Mesenchymal stem cell (in vitro differentiated cells and primary cell): ENCODE measurements at regions not wholly inside any gene's neighbourhood (a gene's known extent, or its start where the extent isn't known, plus 50 kb on each side); places are given as distances from the start of the nearest gene placed in this dataset.

Source experiments
- DNase-seq: peaks from one replicate; pipeline ENCODE4 v3.0.0-alpha.2; 2013
- H2AFZ ChIP-seq: one replicate; pipeline ENCODE4 v1.6.1; 2013; ENCODE audit warnings: low read depth, mild to moderate bottlenecking, control low read depth, inconsistent platforms, low read length, moderate library complexity
- H2AK5ac ChIP-seq: 2 replicates; pipeline ENCODE4 v1.6.1; 2013; ENCODE audit warnings: low read length, moderate library complexity, mild to moderate bottlenecking, inconsistent platforms; ENCODE audit not compliant: severe bottlenecking
- H2BK120ac ChIP-seq: one replicate; pipeline ENCODE4 v1.6.1; 2013; ENCODE audit warnings: low read depth, mild to moderate bottlenecking, inconsistent platforms, low read length, moderate library complexity
- H2BK12ac ChIP-seq, 2 experiments: one replicate each; pipeline ENCODE4 v1.6.1; 2013; ENCODE audit warnings: inconsistent platforms in 2 of 2, low read length in 2 of 2, mild to moderate bottlenecking in 2 of 2, moderate library complexity in 2 of 2, control low read depth in 1 of 2
- H2BK15ac ChIP-seq: one replicate; pipeline ENCODE4 v1.6.1; 2013; ENCODE audit warnings: mild to moderate bottlenecking, low read depth, inconsistent platforms; ENCODE audit not compliant: poor library complexity, severe bottlenecking
- H2BK5ac ChIP-seq: 2 replicates; pipeline ENCODE4 v1.6.1; 2013; ENCODE audit warnings: low read depth, mild to moderate bottlenecking, low read length, control low read depth, inconsistent platforms; ENCODE audit not compliant: poor library complexity, severe bottlenecking
- H3K14ac ChIP-seq, 2 experiments: one replicate each; pipeline ENCODE4 v1.6.1; 2013; ENCODE audit warnings: inconsistent platforms in 2 of 2, low read length in 2 of 2, control low read depth in 1 of 2, mild to moderate bottlenecking in 1 of 2, moderate library complexity in 1 of 2
- H3K18ac ChIP-seq, 2 experiments: one replicate each; pipeline ENCODE4 v1.6.1; 2013; ENCODE audit warnings: inconsistent platforms in 2 of 2, low read length in 2 of 2, control low read depth in 1 of 2, low read depth in 1 of 2, mild to moderate bottlenecking in 1 of 2
- H3K23ac ChIP-seq, 2 experiments: one replicate each; pipeline ENCODE4 v1.6.1; 2013; ENCODE audit warnings: inconsistent platforms in 2 of 2, low read length in 2 of 2, mild to moderate bottlenecking in 2 of 2, moderate library complexity in 2 of 2, control low read depth in 1 of 2
- H3K27ac ChIP-seq: 2 replicates; pipeline ENCODE4 v1.5.1; 2013; ENCODE audit warnings: mild to moderate bottlenecking, moderate library complexity, low read length, control low read depth, inconsistent platforms; ENCODE audit not compliant: poor library complexity, severe bottlenecking
- H3K27me3 ChIP-seq, 2 experiments: 2 replicates each; pipeline versions ENCODE4 v1.6.1 to v1.7.0; 2013; ENCODE audit warnings: low read length in 2 of 2, mild to moderate bottlenecking in 2 of 2, moderate library complexity in 2 of 2, control low read depth in 1 of 2, inconsistent platforms in 1 of 2; ENCODE audit not compliant: control insufficient read depth in 1 of 2, insufficient read depth in 1 of 2
- H3K36me3 ChIP-seq, 2 experiments: 2 replicates each; pipeline versions ENCODE4 v1.6.1 to v1.7.0; 2013; ENCODE audit warnings: low read length in 2 of 2, control low read depth in 1 of 2, inconsistent platforms in 1 of 2, low read depth in 1 of 2, mild to moderate bottlenecking in 1 of 2; ENCODE audit not compliant: insufficient read depth in 2 of 2, control insufficient read depth in 1 of 2
- H3K4ac ChIP-seq, 2 experiments: one replicate each; pipeline ENCODE4 v1.6.1; 2013; ENCODE audit warnings: inconsistent platforms in 2 of 2, low read length in 2 of 2, mild to moderate bottlenecking in 2 of 2, moderate library complexity in 2 of 2, control low read depth in 1 of 2, low read depth in 1 of 2
- H3K4me1 ChIP-seq: 2 replicates; pipeline ENCODE4 v1.6.1; 2013; ENCODE audit warnings: low read depth, low read length, control low read depth; ENCODE audit not compliant: control insufficient read depth, insufficient read depth
- H3K4me2 ChIP-seq: 2 replicates; pipeline ENCODE4 v1.6.1; 2013; ENCODE audit warnings: low read length, mild to moderate bottlenecking, inconsistent platforms; ENCODE audit not compliant: poor library complexity, severe bottlenecking
- H3K4me3 ChIP-seq, 2 experiments: 2 replicates each; pipeline versions ENCODE4 v1.5.1 to v1.7.0; 2013; ENCODE audit warnings: low read length in 2 of 2, mild to moderate bottlenecking in 2 of 2, control low read depth in 1 of 2, low read depth in 1 of 2; ENCODE audit not compliant: insufficient read depth in 1 of 2
- H3K79me1 ChIP-seq: replicated peaks from 2 replicates; pipeline ENCODE4 v1.6.1; 2013; ENCODE audit warnings: mild to moderate bottlenecking, control low read depth, low read length, inconsistent platforms; ENCODE audit not compliant: poor library complexity, severe bottlenecking
- H3K9ac ChIP-seq: 2 replicates; pipeline ENCODE4 v1.7.0; 2013; ENCODE audit warnings: mild to moderate bottlenecking, low read length, moderate library complexity
- H3K9me3 ChIP-seq: 2 replicates; pipeline ENCODE4 v1.7.0; 2013; ENCODE audit warnings: mild to moderate bottlenecking, low read length; ENCODE audit not compliant: control insufficient read depth
- H4K8ac ChIP-seq: one replicate; pipeline ENCODE4 v1.6.1; 2013; ENCODE audit warnings: inconsistent platforms, mild to moderate bottlenecking, low read length, moderate library complexity
- H4K91ac ChIP-seq: one replicate; pipeline ENCODE4 v1.6.1; 2013; ENCODE audit warnings: mild to moderate bottlenecking, low read length, inconsistent platforms
- WGBS: methylation state at CpG from one replicate; pipeline ENCODE4 v1.1.7; 2013; ENCODE audit warnings: mixed read lengths; 5-methylcytosine and 5-hydroxymethylcytosine counted together

DNA sequence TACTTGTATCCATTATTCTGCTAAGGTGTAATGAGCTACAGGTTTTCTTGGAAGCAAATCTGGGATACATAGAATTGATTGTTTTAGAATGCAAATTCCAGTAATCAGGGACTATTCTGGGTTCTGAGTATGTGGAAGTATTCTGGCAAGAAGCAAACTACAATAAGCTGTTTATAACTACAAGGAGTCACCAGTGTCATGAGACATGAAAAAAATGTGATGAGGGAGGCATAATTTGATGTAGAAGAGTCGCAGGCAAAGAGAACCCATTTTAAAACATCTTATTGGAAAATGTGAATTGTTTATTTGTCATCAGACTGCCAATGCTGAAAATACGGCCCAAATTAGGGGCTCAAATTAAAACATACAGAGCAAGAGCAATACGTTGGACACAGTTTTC, 321.8 kb upstream of the E2F7 start:
- Histone ChIP-seq H2AFZ (no peak overlapping the region), H3K18ac (no peak overlapping the region), H2BK15ac (no peak overlapping the region), H3K9me3 (no peaks in the 10 kb centered on the region), H3K4me1 (no peaks in the 10 kb centered on the region), H3K4me2 (no peak overlapping the region), H2BK5ac (no peak overlapping the region), H3K9ac (peak overlapping the region; percentile 56), H3K36me3 (no peaks in the 10 kb centered on the region), H3K27me3 (no peaks in the 10 kb centered on the region), H2BK120ac (no peak overlapping the region), H4K91ac (no peak overlapping the region), H3K27ac (no peak overlapping the region), H3K4ac (no peak overlapping the region), H3K14ac (no peak overlapping the region), H3K23ac (no peak overlapping the region), H2AK5ac (no peak overlapping the region), H3K4me3 (no peak overlapping the region), H4K8ac (no peak overlapping the region), H3K79me1 (no peaks in the 10 kb centered on the region), H2BK12ac (no peak overlapping the region)
- no peak for DNase-seq
- WGBS, result 43% methylated on average over 3 of the region's 3 CpGs

DNA sequence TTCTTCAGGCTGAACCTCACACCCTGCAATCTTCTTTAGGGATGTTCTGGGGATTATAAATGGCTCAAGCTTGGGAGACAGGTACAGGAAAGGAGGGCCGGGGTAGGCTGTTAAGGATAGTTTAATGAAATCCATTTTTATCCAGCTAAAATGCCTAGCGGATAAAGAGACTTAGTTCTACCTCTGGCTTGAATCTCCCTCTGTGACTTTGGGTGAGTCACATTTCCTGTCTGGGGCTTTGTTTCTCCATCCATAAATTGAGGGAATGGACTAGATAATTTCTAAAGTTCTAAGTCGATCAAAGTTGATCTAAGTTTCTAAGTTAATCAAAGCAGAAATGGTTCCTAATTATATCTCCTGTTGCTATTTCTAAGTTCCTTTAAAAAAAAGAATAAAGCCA, 319.6 kb upstream of the E2F7 start:
- Histone ChIP-seq H3K79me1 (no peaks in the 10 kb centered on the region), H2BK12ac (no peak overlapping the region), H4K91ac (no peak overlapping the region), H2AK5ac (no peak overlapping the region), H3K9me3 (no peaks in the 10 kb centered on the region), H3K27ac (no peak overlapping the region), H3K4ac (no peak overlapping the region), H4K8ac (no peak overlapping the region), H2BK15ac (no peak overlapping the region), H3K14ac (no peak overlapping the region), H3K18ac (no peak overlapping the region), H2BK5ac (no peak overlapping the region), H3K4me2 (no peak overlapping the region), H3K4me3 (no peak overlapping the region), H3K27me3 (no peaks in the 10 kb centered on the region), H3K23ac (no peak overlapping the region), H3K36me3 (no peaks in the 10 kb centered on the region), H2BK120ac (no peak overlapping the region), H2AFZ (no peak overlapping the region), H3K4me1 (no peaks in the 10 kb centered on the region), H3K9ac (no peak overlapping the region)
- DNase-seq, result no peak
- 83% methylated on average over 2 of the region's 3 CpGs for WGBS

DNA sequence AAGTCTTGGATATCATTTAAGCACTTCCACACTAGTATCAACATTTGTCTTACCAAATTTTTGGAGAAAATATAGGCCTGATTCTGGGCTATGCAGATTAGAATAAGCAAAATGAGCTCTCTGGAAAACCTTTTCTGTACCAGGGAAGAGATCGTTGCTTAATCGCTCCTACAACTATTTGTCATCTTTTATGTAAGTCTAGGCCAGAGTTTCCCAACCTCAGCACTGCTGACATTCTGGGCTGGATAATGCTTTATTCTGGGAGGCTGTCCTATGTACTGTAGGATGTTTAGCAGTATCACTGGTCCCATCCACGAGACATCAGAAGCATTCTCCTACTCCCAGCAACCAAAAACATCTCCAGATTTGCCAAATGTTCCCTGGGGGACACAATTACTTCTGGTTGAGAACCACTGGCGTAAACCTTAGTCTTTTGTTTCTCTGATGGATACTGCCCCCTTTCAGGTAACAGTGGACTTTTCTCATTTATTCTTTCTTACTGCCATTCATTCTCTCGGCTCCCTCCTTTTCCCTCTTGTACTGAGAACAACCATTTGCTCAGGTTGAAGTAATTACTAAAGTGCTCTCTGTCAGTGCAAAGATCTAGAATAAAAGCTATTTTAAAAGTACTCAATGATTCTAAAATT, 316.9 kb upstream of the E2F7 start:
- H2AFZ ChIP-seq, result no peak overlapping the region
- no peaks in the 10 kb centered on the region for H3K79me1 ChIP-seq
- no peak overlapping the region for H2BK120ac ChIP-seq
- no peaks in the 10 kb centered on the region for H3K4me1 ChIP-seq
- no peak overlapping the region for H3K27ac ChIP-seq
- no peak overlapping the region for H2BK12ac ChIP-seq
- H3K18ac ChIP-seq, result no peak overlapping the region
- no peak overlapping the region for H3K23ac ChIP-seq
- H3K4me2 ChIP-seq, result no peak overlapping the region
- H3K9ac ChIP-seq, result no peak overlapping the region
- no peak overlapping the region for H4K8ac ChIP-seq
- H3K27me3 ChIP-seq, result no peaks in the 10 kb centered on the region
- no peak overlapping the region for H4K91ac ChIP-seq
- H3K14ac ChIP-seq, result no peak overlapping the region
- H3K4ac ChIP-seq, result no peak overlapping the region
- H2BK15ac ChIP-seq, result no peak overlapping the region
- no peak overlapping the region for H3K4me3 ChIP-seq
- no peak overlapping the region for H2AK5ac ChIP-seq
- H3K36me3 ChIP-seq, result no peaks in the 10 kb centered on the region
- no peak for DNase-seq
- H3K9me3 ChIP-seq, result no peaks in the 10 kb centered on the region
- no peak overlapping the region for H2BK5ac ChIP-seq
- WGBS, result 81% methylated on average over 5 of the region's 5 CpGs

DNA sequence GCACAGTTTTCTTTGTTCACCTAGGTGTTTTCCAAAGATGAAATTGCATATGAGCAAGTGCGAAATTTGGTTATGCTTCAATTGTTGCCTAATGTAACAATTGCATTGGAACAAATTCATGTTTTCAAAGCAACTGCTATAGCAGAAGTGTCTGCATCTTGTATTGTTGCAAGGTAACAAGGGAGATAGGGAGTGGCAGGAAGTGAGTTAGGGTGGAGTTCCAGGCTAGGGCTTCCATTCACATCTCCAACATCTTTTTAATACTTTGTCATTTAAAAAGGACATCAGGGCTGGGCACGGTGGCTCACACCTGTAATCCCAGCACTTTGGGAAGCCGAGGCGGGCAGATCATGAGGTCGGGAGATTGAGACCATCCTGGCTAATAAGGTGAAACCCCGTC, 312.3 kb upstream of the E2F7 start:
- Histone ChIP-seq H2BK12ac (no peak overlapping the region), H3K27me3 (no peaks in the 10 kb centered on the region), H3K18ac (no peak overlapping the region), H4K8ac (no peak overlapping the region), H3K4me2 (no peak overlapping the region), H2AFZ (no peak overlapping the region), H2BK5ac (no peak overlapping the region), H3K4ac (no peak overlapping the region), H3K4me3 (no peak overlapping the region), H3K4me1 (no peaks in the 10 kb centered on the region), H2AK5ac (no peak overlapping the region), H3K23ac (no peak overlapping the region), H4K91ac (no peak overlapping the region), H2BK15ac (no peak overlapping the region), H3K9me3 (no peaks in the 10 kb centered on the region), H2BK120ac (no peak overlapping the region), H3K14ac (no peak overlapping the region), H3K9ac (no peak overlapping the region), H3K36me3 (no peaks in the 10 kb centered on the region), H3K27ac (no peak overlapping the region), H3K79me1 (no peaks in the 10 kb centered on the region)
- 92% methylated on average over 6 of the region's 6 CpGs for WGBS
- DNase-seq, result no peak
